Upper lobe of right lung (tissue), 1 donor: ENCODE measurements at regions not wholly inside any gene's neighbourhood (a gene's known extent, or its start where the extent isn't known, plus 50 kb on each side); places are given as distances from the start of the nearest gene placed in this dataset.

Experiments used
- ATAC-seq: fragments of 200-7000 bp; cut with Tn5 transposase; one replicate; pipeline ENCODE4 v1.9.1; 2020; ENCODE audit warnings: mild to moderate bottlenecking, moderate library complexity
- DNase-seq: peaks from one replicate; pipeline ENCODE4 v3.0.0-alpha.2; 2020
- H3K27ac ChIP-seq: fragments of 200-600 bp; one replicate; pipeline ENCODE4 v1.8.0; 2022
- H3K27me3 ChIP-seq: fragments of 200-600 bp; one replicate; pipeline ENCODE4 v1.8.0; 2022; ENCODE audit warnings: mild to moderate bottlenecking
- H3K36me3 ChIP-seq: fragments of 200-600 bp; one replicate; pipeline ENCODE4 v1.8.0; 2022
- H3K4me1 ChIP-seq: fragments of 200-600 bp; one replicate; pipeline ENCODE4 v1.8.0; 2022
- H3K4me3 ChIP-seq: fragments of 200-600 bp; one replicate; pipeline ENCODE4 v1.8.0; 2022; ENCODE audit warnings: mild to moderate bottlenecking
- H3K9me3 ChIP-seq: fragments of 200-600 bp; one replicate; pipeline ENCODE4 v1.8.0; 2022
- intact Hi-C: fragments of 100-400 bp; cut with DNase I; formaldehyde crosslinking; loops from one replicate; pipeline ENCODE4 v1.11.0; 2022
- TF ChIP-seq, protein P1 (sequence below): fragments of 200-600 bp; IDR thresholded peaks from one replicate; pipeline ENCODE4 v1.8.0; 2022; ENCODE audit warnings: antibody characterized with exemption
- donor health status: DM: no; HTN: yes; CAD: no; lungs with severe emphysema.

- Histone ChIP-seq H3K27ac (peak overlapping the region; percentile 53), H3K36me3 (no peaks in the 10 kb centered on the region), H3K4me3 (no peak overlapping the region), H3K9me3 (no peaks in the 10 kb centered on the region), H3K4me1 (peaks cover 25% of the 10 kb centered on the region), H3K27me3 (no peaks in the 10 kb centered on the region)
- TF ChIP-seq, protein P1, sequence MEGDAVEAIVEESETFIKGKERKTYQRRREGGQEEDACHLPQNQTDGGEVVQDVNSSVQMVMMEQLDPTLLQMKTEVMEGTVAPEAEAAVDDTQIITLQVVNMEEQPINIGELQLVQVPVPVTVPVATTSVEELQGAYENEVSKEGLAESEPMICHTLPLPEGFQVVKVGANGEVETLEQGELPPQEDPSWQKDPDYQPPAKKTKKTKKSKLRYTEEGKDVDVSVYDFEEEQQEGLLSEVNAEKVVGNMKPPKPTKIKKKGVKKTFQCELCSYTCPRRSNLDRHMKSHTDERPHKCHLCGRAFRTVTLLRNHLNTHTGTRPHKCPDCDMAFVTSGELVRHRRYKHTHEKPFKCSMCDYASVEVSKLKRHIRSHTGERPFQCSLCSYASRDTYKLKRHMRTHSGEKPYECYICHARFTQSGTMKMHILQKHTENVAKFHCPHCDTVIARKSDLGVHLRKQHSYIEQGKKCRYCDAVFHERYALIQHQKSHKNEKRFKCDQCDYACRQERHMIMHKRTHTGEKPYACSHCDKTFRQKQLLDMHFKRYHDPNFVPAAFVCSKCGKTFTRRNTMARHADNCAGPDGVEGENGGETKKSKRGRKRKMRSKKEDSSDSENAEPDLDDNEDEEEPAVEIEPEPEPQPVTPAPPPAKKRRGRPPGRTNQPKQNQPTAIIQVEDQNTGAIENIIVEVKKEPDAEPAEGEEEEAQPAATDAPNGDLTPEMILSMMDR, result no peak
- peak; percentile 16 for ATAC-seq
- intact Hi-C loops, result no loop called here
- no peak for DNase-seq
These were observed 249.2 kb upstream of the RREB1 start for GRCh38 chr6:6858533-6858982.

DNA sequence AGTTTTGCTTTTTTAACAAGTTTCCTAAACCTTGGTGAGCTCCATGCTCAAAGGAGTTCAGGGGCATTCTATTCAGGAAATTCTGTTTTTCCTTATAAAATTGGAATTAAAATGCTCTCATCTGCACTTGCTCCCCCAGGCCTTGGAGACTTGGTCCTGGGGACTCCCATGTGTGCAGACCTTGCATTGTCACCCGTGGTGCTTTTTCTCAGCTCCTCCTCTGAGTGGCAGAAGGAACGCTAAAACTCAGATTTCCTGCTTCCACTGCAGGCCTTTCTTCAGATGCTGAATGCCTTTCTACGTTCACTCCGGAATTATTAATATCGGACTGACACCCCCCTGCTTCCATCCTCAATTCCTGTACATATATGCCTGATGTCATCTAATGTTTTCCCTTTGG lies 248.7 kb upstream of the RREB1 start:
- H3K9me3 ChIP-seq, result no peaks in the 10 kb centered on the region
- H3K36me3 ChIP-seq, result no peaks in the 10 kb centered on the region
- no peaks in the 10 kb centered on the region for H3K27me3 ChIP-seq
- DNase-seq (no peak), ATAC-seq (no peak)
- H3K4me3 ChIP-seq, result no peak overlapping the region
- H3K27ac ChIP-seq, result peak overlapping the region; percentile 53
- H3K4me1 ChIP-seq, result peaks cover 25% of the 10 kb centered on the region
- TF ChIP-seq, protein P1, result no peak
- intact Hi-C loops, result no loop called here

DNA sequence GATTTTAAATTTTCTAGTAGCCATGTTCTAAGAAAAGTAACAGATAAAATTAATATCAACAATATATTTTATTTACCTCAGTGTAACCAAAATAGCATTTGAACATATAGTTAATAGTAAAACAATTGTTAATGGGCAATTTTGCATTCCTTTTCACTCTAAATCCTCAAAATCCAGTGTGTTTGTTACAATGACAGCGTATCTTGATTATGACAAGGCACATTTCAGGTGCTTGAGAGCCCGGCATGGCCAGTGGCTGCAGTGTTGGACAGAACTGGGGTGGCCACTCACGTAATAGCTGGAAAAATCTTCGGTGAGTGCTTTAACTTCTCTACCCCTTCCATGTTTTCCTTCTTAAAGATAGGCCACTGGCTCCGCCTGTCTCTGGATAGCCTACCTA lies 248.0 kb upstream of the RREB1 start:
- DNase-seq (no peak), ATAC-seq (no peak)
- Histone ChIP-seq H3K27ac (no peak overlapping the region), H3K27me3 (no peaks in the 10 kb centered on the region), H3K36me3 (no peaks in the 10 kb centered on the region), H3K9me3 (no peaks in the 10 kb centered on the region), H3K4me3 (no peak overlapping the region), H3K4me1 (peaks cover 25% of the 10 kb centered on the region)
- TF ChIP-seq, protein P1, result no peak
- intact Hi-C loops, result no loop called here

GRCh38 chr6:6860863-6861262 lies 246.9 kb upstream of the RREB1 start:
- DNase-seq (no peak), ATAC-seq (no peak)
- TF ChIP-seq, protein P1, result no peak
- Histone ChIP-seq H3K4me3 (no peak overlapping the region), H3K27me3 (no peaks in the 10 kb centered on the region), H3K4me1 (peaks cover 24% of the 10 kb centered on the region), H3K36me3 (no peaks in the 10 kb centered on the region), H3K27ac (no peak overlapping the region), H3K9me3 (no peaks in the 10 kb centered on the region)
- intact Hi-C loops, result no loop called here

DNA sequence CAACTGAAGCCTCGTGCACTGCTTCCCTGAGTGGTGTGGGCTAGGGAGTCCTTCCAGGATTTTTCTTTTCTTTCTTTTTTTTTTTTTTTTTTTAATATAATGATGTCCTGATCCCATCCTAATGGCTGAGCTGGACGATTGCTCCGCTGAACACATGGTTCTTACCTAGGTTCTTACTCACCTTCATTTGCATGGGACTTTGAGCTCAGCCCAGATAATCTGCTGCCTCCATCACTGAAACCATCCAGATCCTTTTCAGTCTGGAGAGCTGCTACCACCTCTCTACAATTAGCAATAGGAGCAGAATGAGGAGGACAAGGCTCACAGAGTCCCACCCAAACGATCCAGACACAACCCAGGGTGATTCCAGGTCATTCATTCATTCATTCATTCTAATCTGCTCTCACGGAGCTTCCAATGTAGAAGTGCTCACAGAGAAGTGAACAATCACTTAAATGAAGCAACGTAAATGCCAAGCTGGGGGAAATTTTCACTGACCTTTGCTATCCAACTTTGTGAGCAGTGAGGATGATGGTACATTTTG lies 246.3 kb upstream of the RREB1 start:
- H3K4me1 ChIP-seq, result peaks cover 18% of the 10 kb centered on the region
- no peak overlapping the region for H3K4me3 ChIP-seq
- H3K27ac ChIP-seq, result no peak overlapping the region
- H3K9me3 ChIP-seq, result no peaks in the 10 kb centered on the region
- TF ChIP-seq, protein P1, result no peak
- ATAC-seq (no peak), DNase-seq (no peak)
- no peaks in the 10 kb centered on the region for H3K36me3 ChIP-seq
- intact Hi-C loops, result no loop called here
- no peaks in the 10 kb centered on the region for H3K27me3 ChIP-seq

DNA sequence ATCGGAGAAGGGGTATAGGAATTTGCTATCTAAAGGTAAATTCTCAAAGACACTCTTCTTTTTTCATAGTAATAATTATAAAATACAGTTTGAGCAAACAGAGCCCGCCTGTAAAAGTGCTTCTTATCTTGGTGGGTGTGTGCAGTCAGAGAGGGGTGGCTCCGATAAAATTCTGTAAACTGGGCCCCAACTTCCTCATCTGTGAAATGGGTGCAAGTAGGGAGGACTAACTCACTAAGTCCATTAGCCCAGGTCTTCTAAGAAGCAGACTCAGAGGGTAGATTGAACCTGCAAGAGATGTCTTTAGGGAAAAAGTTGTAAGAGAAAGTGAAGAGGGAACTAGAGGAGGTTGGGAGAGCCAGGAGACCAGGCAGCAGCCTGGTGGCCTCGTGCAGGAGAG lies 245.8 kb upstream of the RREB1 start:
- Histone ChIP-seq H3K36me3 (no peaks in the 10 kb centered on the region), H3K27ac (no peak overlapping the region), H3K4me1 (peaks cover 14% of the 10 kb centered on the region), H3K27me3 (no peaks in the 10 kb centered on the region), H3K9me3 (no peaks in the 10 kb centered on the region), H3K4me3 (no peak overlapping the region)
- intact Hi-C loops, result no loop called here
- no peak for DNase-seq
- TF ChIP-seq, protein P1, result no peak
- no peak for ATAC-seq
